Kidney (tissue), 13 donors: ENCODE measurements at regions not wholly inside any gene's neighbourhood (a gene's known extent, or its start where the extent isn't known, plus 50 kb on each side); places are given as distances from the start of the nearest gene placed in this dataset.
A peak's percentile ranks its signal among the peaks of the same experiment; 100 is the strongest.

Experiments
- DNase-seq, 5 donors: peaks; one replicate each; pipeline ENCODE4 v3.0.0-alpha.2; 2013 to 2020
- FAIRE-seq: peaks from 2 replicates; lab custom pipeline; 2012; peaks lifted over from hg19 to GRCh38; lab: Jason Lieb, UNC
- H3K27ac ChIP-seq, 2 donors: one replicate each; pipeline ENCODE4 v1.7.0; 2013; ENCODE audit warnings: low read depth in 2 of 2, low read length in 2 of 2, inconsistent platforms in 1 of 2
- H3K27me3 ChIP-seq: one replicate; pipeline ENCODE4 v1.7.1; 2013; ENCODE audit warnings: low read length, inconsistent platforms; ENCODE audit not compliant: control insufficient read depth, insufficient read depth
- H3K36me3 ChIP-seq, 3 donors: one replicate each; pipeline versions ENCODE4 v1.7.0 to v1.7.1; 2013; ENCODE audit warnings: low read length in 3 of 3, control low read depth in 1 of 3, inconsistent platforms in 1 of 3; ENCODE audit not compliant: insufficient read depth in 3 of 3, control insufficient read depth in 2 of 3
- H3K4me1 ChIP-seq, 3 donors: one replicate each; pipeline versions ENCODE4 v1.7.0 to v1.7.1; 2013; ENCODE audit warnings: low read length in 3 of 3, inconsistent platforms in 1 of 3, low read depth in 1 of 3; ENCODE audit not compliant: control insufficient read depth in 2 of 3, insufficient read depth in 2 of 3
- H3K4me3 ChIP-seq, 3 donors: one replicate each; pipeline versions ENCODE4 v1.7.0 to v1.8.1; 2013; ENCODE audit warnings: low read length in 3 of 3, control low read depth in 1 of 3, inconsistent platforms in 1 of 3
- H3K9ac ChIP-seq, 3 donors: one replicate each; pipeline versions ENCODE4 v1.7.0 to v1.7.1; 2013; ENCODE audit warnings: low read length in 3 of 3, control low read depth in 1 of 3, inconsistent platforms in 1 of 3
- H3K9me3 ChIP-seq, 3 donors: one replicate each; pipeline versions ENCODE4 v1.7.0 to v1.7.1; 2013; ENCODE audit warnings: low read length in 3 of 3, control low read depth in 1 of 3, inconsistent platforms in 1 of 3; ENCODE audit not compliant: control insufficient read depth in 2 of 3, insufficient read depth in 1 of 3
- intact Hi-C: fragments of 100-400 bp; cut with DNase I; formaldehyde crosslinking; loops from one replicate; pipeline ENCODE4 v1.11.1; 2022
- TF ChIP-seq, protein P1 (sequence below): IDR thresholded peaks from 3 replicates; pipeline ENCODE4 v1.5.1; 2012; ENCODE audit warnings: mild to moderate bottlenecking, moderate library complexity, borderline replicate concordance; ENCODE audit not compliant: insufficient read depth; ENCODE audit errors: extremely low read depth
- donor health status: control.
- donor health status: control.
- donor health status: control.
- donor health status: control.
- donor health status: control.
- donor health status: DM: yes; HTN: yes; CAD: no.
- donor health status: Normal renal cell carcinoma (clear cell type).

DNA sequence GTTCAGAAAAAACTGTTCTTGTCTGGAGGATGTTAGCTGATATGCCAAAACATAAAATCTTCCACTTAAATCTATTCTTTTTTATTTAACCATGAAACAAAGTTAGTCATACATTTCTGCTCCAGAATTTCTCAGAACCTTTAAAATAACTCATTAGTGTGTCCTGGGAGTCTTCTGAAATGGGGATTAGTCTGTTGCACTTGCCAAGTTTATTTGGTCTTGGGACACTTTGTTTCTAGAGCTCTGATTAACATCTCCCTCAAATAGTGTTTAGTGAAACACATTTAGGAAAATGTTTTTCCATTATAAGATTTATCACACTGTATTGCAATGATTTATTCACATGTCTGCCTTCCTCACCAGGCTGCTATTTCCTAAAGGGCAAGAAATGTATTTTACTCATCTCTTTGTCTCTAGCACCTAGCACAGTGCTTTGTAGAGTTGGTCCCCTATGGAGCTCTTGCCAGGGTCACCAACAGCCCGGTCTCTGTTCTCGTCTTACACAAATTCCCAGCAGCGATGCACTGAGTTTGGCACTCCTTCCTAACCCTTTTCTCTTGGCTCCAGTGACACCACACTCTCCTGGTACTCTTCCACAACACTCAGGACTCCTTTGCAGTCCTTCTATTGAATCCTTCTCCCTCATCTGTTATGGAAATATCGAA, 189.2 kb downstream of the CSNK2A3 start:
- DNase-seq (peak in 1 of 5 donors; percentile 4), FAIRE-seq (no peak)
- Histone ChIP-seq H3K36me3 (no peaks in the 10 kb centered on the region), H3K27me3 (no peaks in the 10 kb centered on the region), H3K9ac (no peak overlapping the region), H3K4me3 (no peak overlapping the region), H3K4me1 (no peaks in the 10 kb centered on the region), H3K9me3 (peaks cover 0 to 7% (median 0%) of the 10 kb centered on the region in 3 donors), H3K27ac (no peak overlapping the region)
- intact Hi-C loops, result no loop called here
- TF ChIP-seq, protein P1, sequence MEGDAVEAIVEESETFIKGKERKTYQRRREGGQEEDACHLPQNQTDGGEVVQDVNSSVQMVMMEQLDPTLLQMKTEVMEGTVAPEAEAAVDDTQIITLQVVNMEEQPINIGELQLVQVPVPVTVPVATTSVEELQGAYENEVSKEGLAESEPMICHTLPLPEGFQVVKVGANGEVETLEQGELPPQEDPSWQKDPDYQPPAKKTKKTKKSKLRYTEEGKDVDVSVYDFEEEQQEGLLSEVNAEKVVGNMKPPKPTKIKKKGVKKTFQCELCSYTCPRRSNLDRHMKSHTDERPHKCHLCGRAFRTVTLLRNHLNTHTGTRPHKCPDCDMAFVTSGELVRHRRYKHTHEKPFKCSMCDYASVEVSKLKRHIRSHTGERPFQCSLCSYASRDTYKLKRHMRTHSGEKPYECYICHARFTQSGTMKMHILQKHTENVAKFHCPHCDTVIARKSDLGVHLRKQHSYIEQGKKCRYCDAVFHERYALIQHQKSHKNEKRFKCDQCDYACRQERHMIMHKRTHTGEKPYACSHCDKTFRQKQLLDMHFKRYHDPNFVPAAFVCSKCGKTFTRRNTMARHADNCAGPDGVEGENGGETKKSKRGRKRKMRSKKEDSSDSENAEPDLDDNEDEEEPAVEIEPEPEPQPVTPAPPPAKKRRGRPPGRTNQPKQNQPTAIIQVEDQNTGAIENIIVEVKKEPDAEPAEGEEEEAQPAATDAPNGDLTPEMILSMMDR, result no peak

DNA sequence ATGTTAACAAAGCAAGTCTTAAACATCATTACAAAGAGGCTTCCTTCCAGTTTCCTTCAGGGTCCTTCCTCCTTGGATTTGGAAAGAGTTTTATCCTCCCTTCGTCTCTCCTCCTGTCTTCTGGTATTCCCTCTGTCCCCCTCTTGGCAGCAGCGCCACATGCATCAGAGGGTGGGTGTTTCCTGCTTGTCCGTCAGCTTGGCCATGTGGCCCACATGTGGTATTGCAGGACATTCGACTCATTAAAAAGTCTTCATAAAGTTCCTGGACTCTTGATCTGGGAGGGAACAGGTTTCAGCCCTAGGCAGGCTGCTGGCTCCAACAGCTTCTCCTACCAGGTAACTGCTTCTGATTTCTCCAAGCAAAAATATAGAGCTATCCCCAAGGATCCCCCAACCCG, 189.8 kb downstream of the CSNK2A3 start:
- intact Hi-C loops, result no loop called here

DNA sequence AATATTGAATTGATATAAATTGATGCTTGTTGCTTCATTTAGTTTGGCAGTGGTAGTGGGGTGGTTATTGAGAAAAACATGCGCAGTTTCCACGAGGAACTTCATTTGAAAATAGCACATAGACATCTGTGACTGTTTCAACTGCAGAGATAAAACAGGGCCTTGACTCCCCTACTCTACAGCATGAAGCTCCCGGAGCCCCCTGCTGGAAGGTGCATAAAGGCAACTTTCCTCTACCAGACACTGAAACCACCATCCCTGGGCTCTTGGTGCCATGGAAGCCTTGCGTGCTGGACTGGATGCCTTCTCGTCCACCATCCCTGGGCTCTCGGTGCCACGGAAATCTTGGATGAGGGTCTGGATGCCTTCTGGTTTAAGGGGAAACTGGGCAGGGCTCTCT, 195.9 kb downstream of the CSNK2A3 start:
- peaks cover 0 to 7% (median 0%) of the 10 kb centered on the region in 3 donors for H3K9me3 ChIP-seq
- H3K27me3 ChIP-seq, result no peaks in the 10 kb centered on the region
- H3K4me3 ChIP-seq, result no peak overlapping the region
- H3K4me1 ChIP-seq, result no peaks in the 10 kb centered on the region
- DNase-seq (peak in 3 of 5 donors; percentile 35 to 43 (median 41)), FAIRE-seq (no peak)
- TF ChIP-seq, protein P1, result peak; percentile 34
- no peaks in the 10 kb centered on the region for H3K36me3 ChIP-seq
- H3K27ac ChIP-seq, result no peak overlapping the region
- intact Hi-C loops, result no loop called here
- H3K9ac ChIP-seq, result no peak overlapping the region

More for the DNA sequence above, 189.8 kb downstream of the CSNK2A3 start:
- Histone ChIP-seq H3K27me3 (no peaks in the 10 kb centered on the region), H3K27ac (no peak overlapping the region), H3K9ac (no peak overlapping the region), H3K36me3 (no peaks in the 10 kb centered on the region), H3K9me3 (peaks cover 0 to 7% (median 0%) of the 10 kb centered on the region in 3 donors), H3K4me3 (no peak overlapping the region), H3K4me1 (no peaks in the 10 kb centered on the region)
- no peak for FAIRE-seq
- TF ChIP-seq, protein P1, result peak; percentile 6
- peak in 2 of 5 donors; percentile 24 to 45 for DNase-seq
